A549 (cell line): ENCODE measurements at regions not wholly inside any gene's neighbourhood (a gene's known extent, or its start where the extent isn't known, plus 50 kb on each side); places are given as distances from the start of the nearest gene placed in this dataset.
A peak's percentile ranks its signal among the peaks of the same experiment; 100 is the strongest.

Experiments
- CHD4 ChIP-seq: fragments of 200-600 bp; sonication (generic); IDR thresholded peaks from 2 replicates; pipeline ENCODE4 v1.6.1; 2016; ENCODE audit warnings: antibody characterized with exemption, mild to moderate bottlenecking, borderline replicate concordance
- CTCF ChIP-seq: fragments of >200 bp; sonication (Bioruptor Twin); formaldehyde crosslinking; IDR thresholded peaks from 3 replicates; pipeline ENCODE4 v1.5.1; 2016
- TF ChIP-seq, protein P1 (sequence below): fragments of 450-650 bp; IDR thresholded peaks from 2 replicates; pipeline ENCODE4 v1.6.1; 2014; ENCODE audit warnings: antibody characterized with exemption

DNA sequence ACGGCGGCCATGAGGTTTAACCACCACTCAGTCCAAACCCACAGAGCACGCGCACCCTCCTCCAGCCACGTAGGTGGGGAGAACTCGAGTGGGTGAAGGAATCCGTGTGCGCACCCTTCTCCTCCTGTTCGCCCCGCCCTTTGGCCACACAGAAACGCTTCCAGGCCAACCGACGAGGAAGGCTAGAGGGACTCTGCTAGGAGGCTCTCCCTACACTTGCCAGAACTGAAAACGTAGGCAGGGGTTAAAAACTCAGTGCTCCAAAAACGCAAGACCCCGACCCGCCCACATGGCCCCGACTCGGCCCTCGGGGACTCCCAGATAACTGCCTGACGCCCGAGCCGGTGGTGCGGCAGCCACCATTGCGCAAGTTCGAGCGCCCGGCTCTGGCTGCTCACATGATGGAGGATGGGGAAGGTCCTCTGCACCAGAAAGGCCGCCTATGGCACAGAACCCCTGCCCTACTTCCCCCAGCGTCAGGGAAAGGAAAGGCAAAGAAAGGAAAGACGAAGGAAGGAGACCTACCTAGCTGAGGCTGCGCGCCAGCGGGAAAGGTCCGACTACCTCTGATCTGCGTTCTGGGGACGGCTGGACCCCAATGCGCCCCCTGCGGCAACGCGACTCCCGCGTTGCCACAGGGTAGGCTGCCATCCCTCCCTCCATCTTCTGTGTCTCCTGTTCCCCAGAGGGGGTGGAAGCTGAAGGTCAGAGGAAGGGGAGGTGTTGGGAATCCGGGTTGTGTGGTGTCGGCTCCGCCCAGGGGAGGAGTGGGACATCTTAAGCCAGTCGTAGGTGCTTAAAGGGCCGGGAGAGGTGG, 201.9 kb upstream of the AGTR2 start:
- TF ChIP-seq, protein P1, sequence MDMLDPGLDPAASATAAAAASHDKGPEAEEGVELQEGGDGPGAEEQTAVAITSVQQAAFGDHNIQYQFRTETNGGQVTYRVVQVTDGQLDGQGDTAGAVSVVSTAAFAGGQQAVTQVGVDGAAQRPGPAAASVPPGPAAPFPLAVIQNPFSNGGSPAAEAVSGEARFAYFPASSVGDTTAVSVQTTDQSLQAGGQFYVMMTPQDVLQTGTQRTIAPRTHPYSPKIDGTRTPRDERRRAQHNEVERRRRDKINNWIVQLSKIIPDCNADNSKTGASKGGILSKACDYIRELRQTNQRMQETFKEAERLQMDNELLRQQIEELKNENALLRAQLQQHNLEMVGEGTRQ: no peak
- TF ChIP-seq CTCF (peak; percentile 21; the same call in 1 of the 3 replicates), CHD4 (no peak)
